GM12872 (cell line): ENCODE measurements at regions not wholly inside any gene's neighbourhood (a gene's known extent, or its start where the extent isn't known, plus 50 kb on each side); places are given as distances from the start of the nearest gene placed in this dataset.

Experiments
- CTCF ChIP-seq: IDR thresholded peaks from 3 replicates; pipeline ENCODE4 v1.5.1; 2011; ENCODE audit warnings: low read depth, mild to moderate bottlenecking, low read length, moderate library complexity; ENCODE audit not compliant: insufficient read depth

- TF ChIP-seq CTCF: no peak
Observed at GRCh38 chr2:204289066-204289465, 256.2 kb upstream of the PARD3B start.

- TF ChIP-seq CTCF: no peak
Observed at GRCh38 chr2:204292439-204292838, 252.8 kb upstream of the PARD3B start.

GRCh38 chr2:204293884-204294747 lies 251.2 kb upstream of the PARD3B start:
- TF ChIP-seq CTCF: no peak

- no peak for TF ChIP-seq CTCF
Observed at GRCh38 chr2:204298404-204298803, 246.9 kb upstream of the PARD3B start.

- TF ChIP-seq CTCF: no peak
Observed at GRCh38 chr2:204299766-204300165, 245.5 kb upstream of the PARD3B start.

- TF ChIP-seq CTCF: no peak
Observed at GRCh38 chr2:204306667-204307066, 238.6 kb upstream of the PARD3B start.

- no peak for TF ChIP-seq CTCF
Observed at GRCh38 chr2:204312105-204312504, 233.2 kb upstream of the PARD3B start.
